ENCODE measurements at regions not wholly inside any gene's neighbourhood (a gene's known extent, or its start where the extent isn't known, plus 50 kb on each side); places are given as distances from the start of the nearest gene placed in this dataset.
A peak's percentile ranks its signal among the peaks of the same experiment; 100 is the strongest.

- Mint-ChIP-seq H3K9me3 (peaks cover 54% of the 10 kb centered on the region), H3K27ac (no peak overlapping the region), H3K4me3 (no peak overlapping the region), H3K36me3 (ENCODE audit: low read depth) (no peaks in the 10 kb centered on the region), H3K4me1 (peaks cover 5% of the 10 kb centered on the region), H3K27me3 (ENCODE audit: insufficient read depth) (peaks cover 12% of the 10 kb centered on the region)
- 96 to 100% methylated on average over 2 of the region's 2 CpGs for WGBS, 2 experiments (ENCODE audit: insufficient coverage in 1 of 2, insufficient read length in 1 of 2)
- no peaks in the 10 kb centered on the region for H3K36me3 ChIP-seq (ENCODE audit: control insufficient read depth, insufficient read depth, low read length)
- peaks cover 33% of the 10 kb centered on the region for H3K9me3 ChIP-seq (ENCODE audit: control insufficient read depth, low read length)
- no peaks in the 10 kb centered on the region for H3K4me1 ChIP-seq (ENCODE audit: control insufficient read depth, insufficient read depth, low read length)
- H3K27me3 ChIP-seq (ENCODE audit: control insufficient read depth, insufficient read depth, low read length, poor library complexity, severe bottlenecking) = no peaks in the 10 kb centered on the region
- no peak overlapping the region for H3K4me3 ChIP-seq (ENCODE audit: low read length)
- no peak for TF ChIP-seq CTCF (conservative IDR thresholded peaks at IDR 0.05)
- no peak overlapping the region for H3K9ac ChIP-seq (ENCODE audit: extremely low read depth, low read length, poor library complexity, severe bottlenecking)
- no peak overlapping the region for H3K27ac ChIP-seq (ENCODE audit: low read depth, low read length)
- DNase-seq = no peak
These were observed 802.2 kb upstream of the POM121L12 start for GRCh38 chr7:52233248-52233647.

- H3K4me3 Mint-ChIP-seq = no peak overlapping the region
- peaks cover 6% of the 10 kb centered on the region for H3K36me3 ChIP-seq (ENCODE audit: control insufficient read depth, insufficient read depth, low read length)
- no peak overlapping the region for H3K27ac ChIP-seq (ENCODE audit: low read depth, low read length)
- H3K9me3 ChIP-seq (ENCODE audit: control insufficient read depth, low read length) = peaks cover 45% of the 10 kb centered on the region
- 82% methylated on average over 3 of the region's 3 CpGs; no CpG with 5 or more reads in 1 of the 2 experiments for WGBS, 2 experiments (ENCODE audit: insufficient coverage in 1 of 2, insufficient read length in 1 of 2)
- no peaks in the 10 kb centered on the region for H3K27me3 ChIP-seq (ENCODE audit: control insufficient read depth, insufficient read depth, low read length, poor library complexity, severe bottlenecking)
- H3K27me3 Mint-ChIP-seq (ENCODE audit: insufficient read depth) = no peaks in the 10 kb centered on the region
- no peak overlapping the region for H3K9ac ChIP-seq (ENCODE audit: extremely low read depth, low read length, poor library complexity, severe bottlenecking)
- peak overlapping the region; percentile 72 for H3K27ac Mint-ChIP-seq
- TF ChIP-seq CTCF (conservative IDR thresholded peaks at IDR 0.05) = no peak
- peaks cover 6% of the 10 kb centered on the region for H3K36me3 Mint-ChIP-seq (ENCODE audit: low read depth)
- peaks cover 16% of the 10 kb centered on the region for H3K4me1 Mint-ChIP-seq
- H3K9me3 Mint-ChIP-seq = peaks cover 23% of the 10 kb centered on the region
- peaks cover 6% of the 10 kb centered on the region for H3K4me1 ChIP-seq (ENCODE audit: control insufficient read depth, insufficient read depth, low read length)
- DNase-seq = peak; percentile 51
- H3K4me3 ChIP-seq (ENCODE audit: low read length) = peak overlapping the region; percentile 75
These were observed 823.5 kb upstream of the POM121L12 start for GRCh38 chr7:52211930-52212329.

GRCh38 chr7:52209614-52210013, 825.8 kb upstream of the POM121L12 start:
- H3K9ac ChIP-seq (ENCODE audit: extremely low read depth, low read length, poor library complexity, severe bottlenecking) = no peak overlapping the region
- Mint-ChIP-seq H3K27ac (no peak overlapping the region), H3K27me3 (ENCODE audit: insufficient read depth) (no peaks in the 10 kb centered on the region), H3K4me3 (no peak overlapping the region), H3K9me3 (peaks cover 23% of the 10 kb centered on the region), H3K4me1 (peaks cover 16% of the 10 kb centered on the region), H3K36me3 (ENCODE audit: low read depth) (peaks cover 6% of the 10 kb centered on the region)
- no peak overlapping the region for H3K27ac ChIP-seq (ENCODE audit: low read depth, low read length)
- no peak overlapping the region for H3K4me3 ChIP-seq (ENCODE audit: low read length)
- H3K27me3 ChIP-seq (ENCODE audit: control insufficient read depth, insufficient read depth, low read length, poor library complexity, severe bottlenecking) = no peaks in the 10 kb centered on the region
- WGBS, 2 experiments (ENCODE audit: insufficient coverage in 1 of 2, insufficient read length in 1 of 2) = 84 to 89% methylated on average over 1 to 2 of the region's 2 CpGs
- peaks cover 6% of the 10 kb centered on the region for H3K4me1 ChIP-seq (ENCODE audit: control insufficient read depth, insufficient read depth, low read length)
- DNase-seq = no peak
- H3K9me3 ChIP-seq (ENCODE audit: control insufficient read depth, low read length) = peaks cover 34% of the 10 kb centered on the region
- peaks cover 6% of the 10 kb centered on the region for H3K36me3 ChIP-seq (ENCODE audit: control insufficient read depth, insufficient read depth, low read length)
- no peak for TF ChIP-seq CTCF (conservative IDR thresholded peaks at IDR 0.05)
